Right ventricle myocardium superior (tissue), 1 donor: ENCODE measurements at regions not wholly inside any gene's neighbourhood (a gene's known extent, or its start where the extent isn't known, plus 50 kb on each side); places are given as distances from the start of the nearest gene placed in this dataset.
"Not testable (repeated sequence)": the region's sequence is repeated elsewhere in the genome, so short reads cannot be mapped to it uniquely, and the experiment has no call there.

ENCODE experiments used
- ATAC-seq: fragments of 200-7000 bp; cut with Tn5 transposase; one replicate; pipeline ENCODE4 v1.9.1; 2020; ENCODE audit warnings: mild to moderate bottlenecking; ENCODE audit not compliant: poor library complexity
- DNase-seq: peaks from one replicate; pipeline ENCODE4 v3.0.0-alpha.2; 2020
- intact Hi-C: fragments of 100-400 bp; cut with DNase I; formaldehyde crosslinking; loops from one replicate; pipeline ENCODE4 v1.11.2; 2022
- donor health status: DM: no; HTN: yes; CAD: no; lungs with severe emphysema.

DNA sequence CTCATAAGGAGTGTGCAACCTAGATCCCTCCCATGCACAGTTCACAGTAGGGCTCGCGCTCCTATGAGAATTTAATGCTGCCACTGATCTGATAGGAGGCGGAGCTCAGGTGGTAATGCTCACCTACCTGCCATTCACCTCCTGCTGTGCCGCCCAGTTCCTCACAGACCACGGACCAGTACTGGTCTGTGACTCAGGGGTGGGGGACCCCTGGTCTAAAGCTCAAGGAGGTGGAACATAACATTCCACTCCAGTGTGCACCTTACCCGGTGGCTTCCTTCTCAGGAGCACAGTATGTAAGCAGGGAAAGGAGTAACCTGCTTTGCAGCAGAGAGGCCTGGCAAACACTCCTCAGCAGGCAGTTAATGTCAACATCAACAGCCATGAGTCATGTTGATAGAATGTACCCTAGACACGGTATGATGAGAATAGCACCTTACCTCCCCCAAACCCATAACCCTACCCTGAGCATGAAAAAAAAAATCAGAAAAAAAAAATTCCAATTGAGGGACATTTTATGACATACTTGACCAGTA is 273.5 kb downstream of the FGFR2 start:
- no peak for DNase-seq
- intact Hi-C loops: no loop called here
- no peak for ATAC-seq

- ATAC-seq (no peak), DNase-seq (no peak)
- intact Hi-C loops: no loop called here
These were observed 272.6 kb downstream of the FGFR2 start for GRCh38 chr10:121325490-121326231.

DNA sequence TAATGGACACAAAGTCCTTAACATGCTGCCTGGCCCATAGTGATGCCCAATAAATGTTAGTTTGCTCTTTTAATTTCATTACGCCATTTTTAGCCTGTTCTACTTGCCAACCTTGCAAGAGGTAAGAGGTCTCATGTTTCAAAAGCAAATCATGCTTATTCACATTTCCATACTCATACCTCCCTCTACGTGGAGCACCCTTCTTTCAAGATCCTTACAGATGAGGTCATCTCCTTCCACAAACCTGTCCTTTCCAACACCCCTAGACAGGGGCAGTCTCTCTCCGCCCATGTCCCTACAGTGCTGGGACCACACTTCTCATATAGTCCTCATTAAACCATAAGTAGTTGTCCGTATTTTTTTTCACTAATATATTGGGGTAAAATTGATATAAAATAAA is 271.3 kb downstream of the FGFR2 start:
- ATAC-seq (no peak), DNase-seq (no peak)
- intact Hi-C loops: no loop called here

DNA sequence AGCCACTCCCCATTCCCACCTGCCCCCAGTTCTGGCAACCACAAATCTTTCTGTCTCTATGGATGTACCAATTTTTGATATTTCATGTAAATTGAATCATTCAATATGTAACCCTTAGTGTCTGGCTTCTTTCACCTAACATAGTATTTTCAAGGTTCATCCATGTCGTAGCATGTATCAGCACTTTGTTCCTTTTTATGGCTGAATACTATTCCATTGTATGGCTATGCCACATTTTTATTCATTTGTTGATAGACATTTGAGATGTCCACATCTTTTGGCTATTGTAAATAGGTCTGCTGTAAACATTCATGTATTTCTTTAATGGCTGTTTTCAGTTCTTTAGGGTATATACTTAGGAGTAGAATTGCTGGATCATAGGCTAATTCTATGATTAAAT is 270.5 kb downstream of the FGFR2 start:
- DNase-seq (no peak), ATAC-seq (no peak)
- intact Hi-C loops: no loop called here

DNA sequence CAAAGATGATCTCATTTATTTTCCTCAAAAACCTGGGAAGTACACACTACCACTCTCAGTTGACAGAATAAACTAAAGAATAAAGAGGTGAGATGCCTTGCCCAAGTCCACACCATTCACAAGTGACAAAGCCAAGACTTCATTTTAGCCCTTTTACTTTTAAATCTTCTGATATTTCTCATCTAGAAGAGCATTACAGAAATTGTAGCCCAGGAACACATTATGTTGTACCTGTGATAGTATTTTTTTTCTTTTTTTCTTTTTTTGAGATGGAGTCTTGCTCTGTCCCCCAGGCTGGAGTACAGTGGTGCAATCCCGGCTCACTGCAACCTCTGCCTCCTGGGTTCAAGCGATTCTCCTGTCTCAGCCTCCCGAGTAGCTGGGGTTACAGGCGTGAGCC is 268.6 kb downstream of the FGFR2 start:
- intact Hi-C loops, ATAC-seq, DNase-seq: not testable (repeated sequence)

DNA sequence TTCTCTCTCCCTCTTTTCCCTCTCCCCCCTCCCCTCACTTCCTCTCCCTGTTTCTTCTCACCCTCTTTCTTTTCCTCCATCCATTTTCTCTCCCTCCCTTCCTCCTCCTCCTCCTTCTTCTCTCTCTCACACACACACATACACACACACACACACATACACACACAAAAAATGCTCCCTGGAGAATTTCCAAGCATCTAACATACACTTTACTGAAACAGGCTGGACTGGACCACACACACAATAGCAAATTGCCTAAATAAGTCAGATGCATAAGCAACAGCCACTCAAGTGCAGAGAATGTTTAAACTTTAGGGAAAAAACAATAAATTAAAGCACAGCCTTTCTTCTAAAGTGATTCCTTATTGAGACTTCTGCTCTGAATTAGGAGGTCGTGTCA is 267.7 kb downstream of the FGFR2 start:
- intact Hi-C loops: no loop called here
- ATAC-seq (no peak), DNase-seq (no peak)

- DNase-seq (no peak), ATAC-seq (no peak)
- intact Hi-C loops: no loop called here
These were observed 265.9 kb downstream of the FGFR2 start for GRCh38 chr10:121332353-121332752.

- DNase-seq (no peak), ATAC-seq (no peak)
- intact Hi-C loops: no loop called here
These were observed 265.1 kb downstream of the FGFR2 start for GRCh38 chr10:121332829-121333765.

GRCh38 chr10:121335386-121335925 is 262.8 kb downstream of the FGFR2 start:
- intact Hi-C loops: no loop called here
- DNase-seq (no peak), ATAC-seq (no peak)

DNA sequence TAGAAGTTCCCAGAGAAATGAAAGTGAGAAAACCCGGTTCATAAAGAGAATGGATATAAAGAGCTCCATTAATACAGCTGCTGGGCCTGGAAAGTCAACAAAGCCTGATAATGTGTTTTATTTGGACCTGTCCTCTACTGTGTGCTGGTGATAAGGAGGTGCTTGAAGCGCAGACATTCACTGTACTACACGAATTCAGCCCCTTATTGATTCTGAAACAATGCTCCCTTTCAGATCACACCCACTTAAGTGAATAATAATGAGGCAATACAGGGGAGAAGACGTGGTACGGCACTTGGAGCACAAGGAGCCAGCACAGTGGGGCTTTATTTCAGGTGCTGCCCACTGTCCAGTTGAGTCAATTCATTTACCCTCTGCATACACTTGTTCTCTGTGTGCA is 260.8 kb downstream of the FGFR2 start:
- ATAC-seq (peak; percentile 80), DNase-seq (no peak)
- intact Hi-C loops: no loop called here

DNA sequence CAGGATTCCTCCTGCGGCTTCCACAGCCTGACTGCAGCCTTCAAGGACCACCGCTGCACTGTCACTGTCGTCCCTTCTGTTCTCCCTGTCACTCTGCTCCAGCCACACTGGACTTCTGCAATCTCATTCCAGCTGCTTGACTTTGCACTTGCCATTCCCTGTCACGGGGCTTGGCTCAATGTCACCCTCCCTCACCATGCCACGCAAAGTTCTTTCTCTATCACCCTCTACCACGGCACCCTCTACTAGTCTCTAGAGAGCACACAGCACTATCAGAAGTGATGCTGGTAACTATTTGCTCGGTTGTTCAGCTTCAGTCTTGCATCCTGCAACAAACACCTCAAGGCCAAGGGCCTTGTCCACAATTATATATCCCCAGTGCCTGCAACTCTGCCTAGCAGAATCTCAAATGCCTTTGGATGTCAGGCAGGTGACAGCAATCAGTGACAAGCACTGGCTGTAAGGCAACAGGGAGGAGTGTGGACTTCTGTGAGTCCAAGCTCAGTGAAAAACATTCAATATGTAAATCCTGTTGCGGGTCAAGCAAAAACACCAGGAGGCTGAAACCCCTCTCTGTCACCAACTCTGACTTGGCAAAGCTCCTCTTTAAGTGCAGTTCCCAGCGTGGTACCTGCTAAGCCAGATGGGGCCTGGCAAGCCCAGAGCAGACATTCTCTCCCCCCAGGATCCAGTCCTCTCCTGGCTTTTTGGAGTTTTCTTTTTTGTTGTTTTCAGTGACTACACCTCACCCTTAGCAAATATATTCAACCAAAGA is 259.9 kb downstream of the FGFR2 start:
- ATAC-seq: peak; percentile 78

GRCh38 chr10:121339114-121339513 is 259.1 kb downstream of the FGFR2 start:
- DNase-seq: no peak
- ATAC-seq: no peak
- intact Hi-C loops: no loop called here

More for the DNA sequence above, 259.9 kb downstream of the FGFR2 start:
- intact Hi-C loops: no loop called here
- no peak for DNase-seq

GRCh38 chr10:121340271-121340831 is 257.9 kb downstream of the FGFR2 start:
- intact Hi-C loops: no loop called here
- ATAC-seq: no peak
- DNase-seq: no peak

- intact Hi-C loops: no loop called here
- no peak for ATAC-seq
These were observed 246.7 kb downstream of the FGFR2 start for GRCh38 chr10:121351540-121351939.

DNA sequence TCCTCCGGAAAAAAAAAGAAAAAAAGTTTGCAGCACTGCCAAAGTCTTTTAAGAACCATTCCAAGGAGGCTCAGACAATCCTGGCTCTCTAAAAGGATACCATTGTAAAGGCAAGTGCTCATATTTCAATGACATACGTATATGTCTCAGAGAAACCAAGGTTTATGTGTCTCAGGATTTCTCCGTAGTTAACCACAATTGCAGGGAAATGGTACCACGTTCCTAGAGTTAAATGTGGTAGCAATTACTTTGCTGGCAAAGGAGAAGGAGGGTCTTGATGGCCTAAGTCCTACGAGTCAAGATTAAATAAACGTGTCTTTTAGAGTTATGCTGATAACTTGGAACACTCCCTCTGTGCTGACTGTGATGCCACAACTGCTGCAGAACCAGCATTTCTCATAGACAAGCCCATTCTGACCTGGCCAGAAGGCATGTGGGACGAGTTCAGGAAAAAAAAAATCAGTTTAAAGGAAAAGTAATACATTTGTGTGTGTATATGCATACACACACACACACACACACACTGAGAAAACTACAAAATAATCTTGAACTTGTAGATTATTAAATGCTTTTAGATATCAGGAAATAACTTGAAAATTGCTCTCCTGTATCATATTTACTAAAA is 245.9 kb downstream of the FGFR2 start:
- ATAC-seq (no peak), DNase-seq (no peak)
- intact Hi-C loops: no loop called here

More at GRCh38 chr10:121351540-121351939, 246.7 kb downstream of the FGFR2 start:
- DNase-seq: no peak

- DNase-seq (no peak), ATAC-seq (no peak)
- intact Hi-C loops: no loop called here
These were observed 243.1 kb downstream of the FGFR2 start for GRCh38 chr10:121355161-121355560.

DNA sequence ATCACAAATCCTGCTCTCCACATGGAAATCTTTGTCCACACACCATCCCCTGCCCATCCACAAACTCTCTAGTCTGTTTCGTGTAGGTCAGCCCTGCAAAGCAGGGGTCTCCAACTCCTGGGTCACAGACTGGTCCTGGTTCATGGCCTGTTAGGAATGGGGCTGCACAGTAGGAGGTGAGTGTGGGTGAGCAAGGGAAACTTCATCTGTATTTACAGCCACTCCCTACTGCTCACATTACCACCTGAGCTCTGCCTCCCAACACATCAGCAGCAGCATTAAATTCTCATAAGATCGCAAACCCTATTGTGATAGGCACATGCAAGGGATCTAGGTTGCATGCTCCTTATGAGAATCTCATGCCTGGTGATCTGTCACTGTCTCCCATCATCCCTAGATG is 242.1 kb downstream of the FGFR2 start:
- no peak for DNase-seq
- ATAC-seq: no peak
- intact Hi-C loops: no loop called here

GRCh38 chr10:121357401-121357800 is 240.8 kb downstream of the FGFR2 start:
- ATAC-seq: no peak
- no peak for DNase-seq
- intact Hi-C loops: no loop called here
